ENCODE measurements at regions not wholly inside any gene's neighbourhood (a gene's known extent, or its start where the extent isn't known, plus 50 kb on each side); places are given as distances from the start of the nearest gene placed in this dataset.

GRCh38 chr1:80083892-80084291, 1077.4 kb upstream of the ADGRL4 start:
- TF ChIP-seq, protein P1, sequence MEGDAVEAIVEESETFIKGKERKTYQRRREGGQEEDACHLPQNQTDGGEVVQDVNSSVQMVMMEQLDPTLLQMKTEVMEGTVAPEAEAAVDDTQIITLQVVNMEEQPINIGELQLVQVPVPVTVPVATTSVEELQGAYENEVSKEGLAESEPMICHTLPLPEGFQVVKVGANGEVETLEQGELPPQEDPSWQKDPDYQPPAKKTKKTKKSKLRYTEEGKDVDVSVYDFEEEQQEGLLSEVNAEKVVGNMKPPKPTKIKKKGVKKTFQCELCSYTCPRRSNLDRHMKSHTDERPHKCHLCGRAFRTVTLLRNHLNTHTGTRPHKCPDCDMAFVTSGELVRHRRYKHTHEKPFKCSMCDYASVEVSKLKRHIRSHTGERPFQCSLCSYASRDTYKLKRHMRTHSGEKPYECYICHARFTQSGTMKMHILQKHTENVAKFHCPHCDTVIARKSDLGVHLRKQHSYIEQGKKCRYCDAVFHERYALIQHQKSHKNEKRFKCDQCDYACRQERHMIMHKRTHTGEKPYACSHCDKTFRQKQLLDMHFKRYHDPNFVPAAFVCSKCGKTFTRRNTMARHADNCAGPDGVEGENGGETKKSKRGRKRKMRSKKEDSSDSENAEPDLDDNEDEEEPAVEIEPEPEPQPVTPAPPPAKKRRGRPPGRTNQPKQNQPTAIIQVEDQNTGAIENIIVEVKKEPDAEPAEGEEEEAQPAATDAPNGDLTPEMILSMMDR (IDR thresholded peaks at IDR 0.05; ENCODE audit: insufficient read depth, low read length, poor library complexity, severe bottlenecking), result no peak
- TF ChIP-seq EZH2phosphoT487 (conservative IDR thresholded peaks at IDR 0.05; ENCODE audit: low read length), result no peak

Measured in SU-DHL-6 (cell line).